PC-9 (cell line): ENCODE measurements at regions not wholly inside any gene's neighbourhood (a gene's known extent, or its start where the extent isn't known, plus 50 kb on each side); places are given as distances from the start of the nearest gene placed in this dataset.

Experiments used
- EZH2 ChIP-seq: fragments of 200-600 bp; sonication (generic); IDR thresholded peaks from 2 replicates; pipeline ENCODE4 v1.8.0; 2017; ENCODE audit warnings: antibody characterized with exemption, low read depth
- TF ChIP-seq, protein P1 (sequence below): fragments of 200-600 bp; sonication (generic); conservative IDR thresholded peaks from 2 replicates; pipeline ENCODE4 v1.6.1; 2017; ENCODE audit warnings: mixed run types, antibody characterized with exemption, mild to moderate bottlenecking, moderate library complexity

DNA sequence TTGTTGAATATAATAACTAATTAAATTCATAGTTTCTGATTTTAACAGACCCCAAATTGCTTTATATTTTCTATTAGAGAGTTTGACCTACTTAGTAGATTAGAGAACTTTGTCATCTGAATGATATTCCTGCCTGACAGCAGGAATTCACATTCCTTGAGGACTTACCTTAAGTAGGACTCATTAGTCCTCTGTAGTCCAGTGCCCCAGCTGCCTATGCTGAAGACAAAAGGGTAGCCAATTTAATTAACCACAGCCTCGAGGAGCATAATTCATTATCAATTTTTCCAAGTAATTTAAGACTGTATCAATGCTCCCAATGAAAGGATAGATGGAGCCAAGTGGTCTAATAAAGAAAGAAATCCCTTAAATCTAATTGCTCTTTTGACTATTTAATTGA lies 1405.0 kb upstream of the IGFBP7 start:
- TF ChIP-seq, protein P1, sequence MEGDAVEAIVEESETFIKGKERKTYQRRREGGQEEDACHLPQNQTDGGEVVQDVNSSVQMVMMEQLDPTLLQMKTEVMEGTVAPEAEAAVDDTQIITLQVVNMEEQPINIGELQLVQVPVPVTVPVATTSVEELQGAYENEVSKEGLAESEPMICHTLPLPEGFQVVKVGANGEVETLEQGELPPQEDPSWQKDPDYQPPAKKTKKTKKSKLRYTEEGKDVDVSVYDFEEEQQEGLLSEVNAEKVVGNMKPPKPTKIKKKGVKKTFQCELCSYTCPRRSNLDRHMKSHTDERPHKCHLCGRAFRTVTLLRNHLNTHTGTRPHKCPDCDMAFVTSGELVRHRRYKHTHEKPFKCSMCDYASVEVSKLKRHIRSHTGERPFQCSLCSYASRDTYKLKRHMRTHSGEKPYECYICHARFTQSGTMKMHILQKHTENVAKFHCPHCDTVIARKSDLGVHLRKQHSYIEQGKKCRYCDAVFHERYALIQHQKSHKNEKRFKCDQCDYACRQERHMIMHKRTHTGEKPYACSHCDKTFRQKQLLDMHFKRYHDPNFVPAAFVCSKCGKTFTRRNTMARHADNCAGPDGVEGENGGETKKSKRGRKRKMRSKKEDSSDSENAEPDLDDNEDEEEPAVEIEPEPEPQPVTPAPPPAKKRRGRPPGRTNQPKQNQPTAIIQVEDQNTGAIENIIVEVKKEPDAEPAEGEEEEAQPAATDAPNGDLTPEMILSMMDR: no peak
- no peak for TF ChIP-seq EZH2
